Left ventricle myocardium inferior (tissue), 1 donor: ENCODE measurements at regions not wholly inside any gene's neighbourhood (a gene's known extent, or its start where the extent isn't known, plus 50 kb on each side); places are given as distances from the start of the nearest gene placed in this dataset.

Source experiments
- DNase-seq: peaks from one replicate; pipeline ENCODE4 v3.0.0-alpha.2; 2020
- H3K27ac ChIP-seq: fragments of 200-600 bp; replicated peaks from 2 replicates; pipeline ENCODE4 v1.8.0; 2021
- H3K27me3 ChIP-seq: fragments of 200-600 bp; 2 replicates; pipeline ENCODE4 v1.8.0; 2021; ENCODE audit warnings: low read depth
- H3K36me3 ChIP-seq: fragments of 200-600 bp; 2 replicates; pipeline ENCODE4 v1.8.0; 2021
- H3K4me1 ChIP-seq: fragments of 200-600 bp; 2 replicates; pipeline ENCODE4 v1.8.0; 2021
- H3K4me3 ChIP-seq: fragments of 200-600 bp; 2 replicates; pipeline ENCODE4 v1.8.0; 2021; ENCODE audit warnings: mild to moderate bottlenecking, moderate library complexity
- H3K9me3 ChIP-seq: fragments of 200-600 bp; replicated peaks from 2 replicates; pipeline ENCODE4 v1.8.0; 2021
- CTCF ChIP-seq: fragments of 200-600 bp; IDR thresholded peaks from 2 replicates; pipeline ENCODE4 v1.8.0; 2021; ENCODE audit warnings: antibody characterized with exemption, mild to moderate bottlenecking, borderline replicate concordance
- intact Hi-C: fragments of 100-400 bp; cut with micrococcal nuclease; formaldehyde crosslinking; loops from one replicate; pipeline ENCODE4 v1.11.0; 2022
- donor health status: DM: no; HTN: yes; CAD: no; lungs with severe emphysema.

DNA sequence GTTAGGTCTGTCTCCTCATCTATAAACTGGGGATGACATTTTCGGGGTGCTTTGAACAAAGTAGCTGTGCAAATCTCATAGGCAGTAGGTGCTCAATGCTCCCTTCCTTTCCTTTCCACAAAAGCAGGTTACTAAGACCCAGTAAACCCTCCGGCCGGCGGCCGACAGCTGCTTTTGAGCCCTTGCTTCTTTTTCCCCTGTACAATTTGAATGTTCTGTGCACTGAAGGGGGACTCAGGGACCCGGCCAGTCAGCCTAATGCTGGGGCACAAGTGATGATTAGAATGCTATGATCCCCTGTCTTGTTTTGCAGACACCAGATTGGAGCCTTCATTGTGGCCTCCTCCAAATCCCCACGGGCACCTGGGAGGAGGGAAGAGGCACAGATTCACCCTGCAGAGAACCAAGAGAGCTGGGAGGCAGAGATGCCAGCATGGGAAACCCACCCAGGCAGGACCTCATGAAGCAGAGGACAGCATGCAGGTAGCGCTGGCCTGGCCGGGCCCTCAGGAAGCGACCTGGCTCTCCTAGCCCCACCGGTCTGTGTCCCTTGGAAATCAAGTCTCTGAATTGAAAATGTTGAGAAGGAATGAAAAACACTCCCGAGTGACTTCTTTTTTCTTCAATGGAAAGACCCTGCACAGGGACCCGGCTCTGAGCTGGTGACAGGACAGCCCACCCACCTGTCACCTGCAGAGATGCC is 128.6 kb upstream of the HDAC4 start:
- Histone ChIP-seq H3K4me3 (no peak overlapping the region), H3K4me1 (peaks cover 10% of the 10 kb centered on the region), H3K36me3 (no peaks in the 10 kb centered on the region), H3K27ac (no peak overlapping the region), H3K9me3 (peaks cover 16% of the 10 kb centered on the region), H3K27me3 (peaks cover 20% of the 10 kb centered on the region)
- intact Hi-C loops: no loop called here
- TF ChIP-seq CTCF: no peak
- no peak for DNase-seq

- H3K36me3 ChIP-seq: no peaks in the 10 kb centered on the region
- no peak for DNase-seq
- H3K27ac ChIP-seq: no peak overlapping the region
- no peak overlapping the region for H3K4me3 ChIP-seq
- H3K27me3 ChIP-seq: peaks cover 20% of the 10 kb centered on the region
- H3K4me1 ChIP-seq: peaks cover 5% of the 10 kb centered on the region
- peaks cover 14% of the 10 kb centered on the region for H3K9me3 ChIP-seq
- intact Hi-C loops: no loop called here
- no peak for TF ChIP-seq CTCF
These were observed 128.1 kb upstream of the HDAC4 start for GRCh38 chr2:239528883-239529282.

DNA sequence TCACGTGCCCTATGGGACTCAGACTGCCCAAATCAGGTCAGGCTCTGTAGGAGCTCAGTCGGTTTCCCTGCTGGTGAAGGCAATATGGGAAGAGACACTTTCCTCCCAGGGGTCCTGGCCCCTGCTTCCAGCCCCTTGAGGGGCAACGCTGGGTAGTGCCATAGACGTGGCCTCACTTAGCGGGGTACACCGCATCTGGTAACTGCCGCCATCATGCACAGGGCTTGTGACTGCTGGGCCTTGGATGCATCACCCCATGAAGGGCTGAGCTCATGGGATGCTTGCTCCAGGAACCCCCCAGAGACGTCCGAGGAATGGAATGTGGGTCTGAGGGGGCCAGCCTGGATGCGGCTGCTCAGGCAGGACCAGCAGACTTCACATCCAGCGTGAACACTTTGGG is 127.3 kb upstream of the HDAC4 start:
- DNase-seq: no peak
- Histone ChIP-seq H3K36me3 (no peaks in the 10 kb centered on the region), H3K4me3 (no peak overlapping the region), H3K4me1 (no peaks in the 10 kb centered on the region), H3K27ac (no peak overlapping the region), H3K27me3 (peaks cover 20% of the 10 kb centered on the region), H3K9me3 (peaks cover 14% of the 10 kb centered on the region)
- TF ChIP-seq CTCF: no peak
- intact Hi-C loops: no loop called here

DNA sequence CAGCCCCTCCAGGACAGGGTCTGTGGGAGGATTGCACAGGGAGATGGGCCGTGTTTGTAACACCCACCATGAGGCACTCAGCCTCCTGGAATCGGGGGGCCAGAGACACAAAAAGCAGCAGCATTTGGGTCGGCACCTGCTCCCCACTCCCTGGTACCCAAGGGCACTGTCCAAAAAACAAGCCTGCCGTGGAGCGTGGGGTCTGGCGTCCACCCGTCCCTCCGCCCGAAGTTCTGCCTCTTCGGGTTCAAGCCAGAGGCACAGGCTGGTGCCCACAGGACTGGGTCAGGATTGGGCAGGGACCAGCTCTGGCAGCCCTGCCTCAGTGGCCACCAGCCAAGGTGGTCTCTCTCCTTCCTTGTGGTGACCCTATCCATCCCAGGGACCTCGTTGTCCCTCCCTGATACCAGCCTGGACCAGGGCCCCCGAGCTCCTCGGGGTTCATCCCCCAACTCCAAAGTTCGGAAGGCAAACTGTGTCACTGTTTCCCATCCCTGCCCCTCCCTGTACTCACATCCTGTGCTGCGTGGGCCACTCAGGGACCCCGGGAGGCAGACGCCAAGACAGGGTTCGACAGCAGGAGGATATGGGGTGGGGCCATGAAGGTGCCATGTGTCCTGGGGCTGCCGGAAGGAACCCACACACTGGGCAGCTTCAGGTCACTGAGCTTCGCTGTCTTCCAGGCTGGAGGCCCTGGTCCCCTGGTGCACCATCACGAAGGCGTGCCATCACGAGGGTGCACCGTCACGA is 126.0 kb upstream of the HDAC4 start:
- Histone ChIP-seq H3K4me3 (no peak overlapping the region), H3K27me3 (peaks cover 20% of the 10 kb centered on the region), H3K9me3 (peaks cover 14% of the 10 kb centered on the region), H3K4me1 (peaks cover 6% of the 10 kb centered on the region), H3K36me3 (no peaks in the 10 kb centered on the region), H3K27ac (no peak overlapping the region)
- intact Hi-C loops: no loop called here
- TF ChIP-seq CTCF: no peak
- no peak for DNase-seq

GRCh38 chr2:239526038-239526437 is 125.2 kb upstream of the HDAC4 start:
- no peaks in the 10 kb centered on the region for H3K36me3 ChIP-seq
- H3K27ac ChIP-seq: no peak overlapping the region
- TF ChIP-seq CTCF: no peak
- peaks cover 12% of the 10 kb centered on the region for H3K4me1 ChIP-seq
- intact Hi-C loops: no loop called here
- DNase-seq: no peak
- H3K27me3 ChIP-seq: peaks cover 20% of the 10 kb centered on the region
- no peak overlapping the region for H3K4me3 ChIP-seq
- peaks cover 8% of the 10 kb centered on the region for H3K9me3 ChIP-seq
